C4-2B (cell line): ENCODE measurements at regions not wholly inside any gene's neighbourhood (a gene's known extent, or its start where the extent isn't known, plus 50 kb on each side); places are given as distances from the start of the nearest gene placed in this dataset.
"Not testable (repeated sequence)": the region's sequence is repeated elsewhere in the genome, so short reads cannot be mapped to it uniquely, and the experiment has no call there.

Source experiments
- CTCF ChIP-seq: fragments of 450-650 bp; conservative IDR thresholded peaks from 2 replicates; pipeline ENCODE4 v1.5.1; 2017; ENCODE audit warnings: mild to moderate bottlenecking
- ZFX ChIP-seq: fragments of 450-650 bp; IDR thresholded peaks from 2 replicates; pipeline ENCODE4 v1.6.1; 2017

GRCh38 chr15:20372416-20372815 is 169.2 kb downstream of the GOLGA6L6 start:
- not testable (repeated sequence) for TF ChIP-seq CTCF, ZFX
